Uterus (tissue), 2 donors: ENCODE measurements at regions not wholly inside any gene's neighbourhood (a gene's known extent, or its start where the extent isn't known, plus 50 kb on each side); places are given as distances from the start of the nearest gene placed in this dataset.

Experiments used
- CTCF ChIP-seq, 4 experiments: fragments of 200-600 bp in 2 of 4; fragments of 450-650 bp in 2 of 4; sonication (generic) in 2 of 4; IDR thresholded peaks; one replicate each; pipeline ENCODE4 v1.5.1; 2016 to 2019; ENCODE audit warnings: antibody characterized with exemption in 4 of 4, mild to moderate bottlenecking in 2 of 4, moderate library complexity in 1 of 4
- POLR2A ChIP-seq, 2 donors: fragments of 450-650 bp; IDR thresholded peaks; one replicate each; pipeline ENCODE4 v1.6.1; 2016; ENCODE audit warnings: antibody characterized with exemption in 2 of 2, mild to moderate bottlenecking in 1 of 2, moderate library complexity in 1 of 2

GRCh38 chr21:17900990-17901385, 81.8 kb upstream of the C21orf91 start:
- TF ChIP-seq CTCF (IDR thresholded peaks at IDR 0.05) (no peak), POLR2A (IDR thresholded peaks at IDR 0.05) (no peak)
